Endothelial cell of umbilical vein (primary cell): ENCODE measurements at regions not wholly inside any gene's neighbourhood (a gene's known extent, or its start where the extent isn't known, plus 50 kb on each side); places are given as distances from the start of the nearest gene placed in this dataset.

ENCODE experiments used
- CTCF ChIP-seq, 2 donors: IDR thresholded peaks; 1 replicate in 1 of 2; 2 replicates in 1 of 2; pipeline ENCODE4 v1.5.1; 2011; ENCODE audit warnings: low read length in 2 of 2, mild to moderate bottlenecking in 2 of 2, moderate library complexity in 2 of 2, control low read depth in 1 of 2, inconsistent platforms in 1 of 2, low read depth in 1 of 2; ENCODE audit not compliant: insufficient read depth in 1 of 2; ENCODE audit errors: extremely low read depth in 1 of 2
- EZH2 ChIP-seq: IDR thresholded peaks from 2 replicates; pipeline ENCODE4 v1.6.1; 2012; ENCODE audit warnings: borderline replicate concordance, low read depth, mild to moderate bottlenecking, moderate library complexity, low read length, inconsistent platforms; ENCODE audit not compliant: severe bottlenecking
- FOS ChIP-seq: IDR thresholded peaks from 2 replicates; pipeline ENCODE4 v1.6.1; 2011; ENCODE audit warnings: mild to moderate bottlenecking, low read length, moderate library complexity, borderline replicate concordance; ENCODE audit not compliant: insufficient read depth
- JUN ChIP-seq: IDR thresholded peaks from 2 replicates; pipeline ENCODE4 v1.6.1; 2011; ENCODE audit warnings: borderline replicate concordance, low read depth; ENCODE audit not compliant: insufficient read length, insufficient read depth
- MAX ChIP-seq: IDR thresholded peaks from 2 replicates; pipeline ENCODE4 v1.6.1; 2011; ENCODE audit not compliant: insufficient read depth, insufficient read length
- POLR2A ChIP-seq: IDR thresholded peaks from 2 replicates; pipeline ENCODE4 v1.6.1; 2012; ENCODE audit warnings: low read depth, mild to moderate bottlenecking, control low read depth, low read length
- POLR2AphosphoS5 ChIP-seq: IDR thresholded peaks from 2 replicates; pipeline ENCODE4 v1.6.1; 2012; ENCODE audit warnings: low read depth, mild to moderate bottlenecking, control low read depth, low read length, moderate library complexity; ENCODE audit not compliant: insufficient read depth

GRCh38 chr10:107813451-107814162, 649.1 kb upstream of the SORCS1 start:
- no peak for TF ChIP-seq FOS
- TF ChIP-seq CTCF (IDR thresholded peaks at IDR 0.05; ENCODE audit: extremely low read depth in 1 of 2, insufficient read depth in 1 of 2, low read depth in 1 of 2, low read length in 2 of 2): no peak
- no peak for TF ChIP-seq MAX
- no peak for TF ChIP-seq POLR2A
- no peak for TF ChIP-seq POLR2AphosphoS5
- TF ChIP-seq EZH2: no peak
- no peak for TF ChIP-seq JUN
